MG63 (cell line): ENCODE measurements at regions not wholly inside any gene's neighbourhood (a gene's known extent, or its start where the extent isn't known, plus 50 kb on each side); places are given as distances from the start of the nearest gene placed in this dataset.

Experiments used
- DNase-seq: peaks from one replicate; pipeline ENCODE4 v3.0.0-alpha.2; 2020
- H3K27me3 ChIP-seq: fragments of 250-450 bp; sonication (Bioruptor Pico); 2 replicates; pipeline ENCODE4 v1.5.1; 2020; ENCODE audit warnings: mild to moderate bottlenecking, moderate library complexity
- H3K36me3 ChIP-seq: fragments of 250-450 bp; sonication (Bioruptor Pico); 2 replicates; pipeline ENCODE4 v1.5.1; 2020; ENCODE audit warnings: mild to moderate bottlenecking, moderate library complexity
- H3K4me3 ChIP-seq: fragments of 250-450 bp; sonication (Bioruptor Pico); 2 replicates; pipeline ENCODE4 v1.5.1; 2020; ENCODE audit warnings: mild to moderate bottlenecking, moderate library complexity
- H3K9me3 ChIP-seq: fragments of 250-450 bp; sonication (Bioruptor Pico); 2 replicates; pipeline ENCODE4 v1.5.1; 2020; ENCODE audit warnings: mild to moderate bottlenecking, moderate library complexity

- Histone ChIP-seq H3K36me3 (no peaks in the 10 kb centered on the region), H3K27me3 (no peaks in the 10 kb centered on the region), H3K4me3 (no peak overlapping the region), H3K9me3 (no peaks in the 10 kb centered on the region)
- no peak for DNase-seq
Measured at GRCh38 chr2:129779783-129780182, 199.7 kb upstream of the RAB6C start.

- no peak for DNase-seq
- Histone ChIP-seq H3K27me3 (no peaks in the 10 kb centered on the region), H3K4me3 (no peak overlapping the region), H3K9me3 (no peaks in the 10 kb centered on the region), H3K36me3 (no peaks in the 10 kb centered on the region)
Measured at GRCh38 chr2:129780316-129781270, 198.9 kb upstream of the RAB6C start.

GRCh38 chr2:129781749-129782632 lies 197.5 kb upstream of the RAB6C start:
- Histone ChIP-seq H3K27me3 (no peaks in the 10 kb centered on the region), H3K4me3 (no peak overlapping the region), H3K9me3 (no peaks in the 10 kb centered on the region), H3K36me3 (no peaks in the 10 kb centered on the region)
- no peak for DNase-seq

GRCh38 chr2:129782633-129782990 lies 196.9 kb upstream of the RAB6C start:
- Histone ChIP-seq H3K36me3 (no peaks in the 10 kb centered on the region), H3K27me3 (no peaks in the 10 kb centered on the region), H3K9me3 (no peaks in the 10 kb centered on the region), H3K4me3 (no peak overlapping the region)
- DNase-seq = no peak

- no peak overlapping the region for H3K4me3 ChIP-seq
- no peak for DNase-seq
- H3K27me3 ChIP-seq = no peaks in the 10 kb centered on the region
- no peaks in the 10 kb centered on the region for H3K36me3 ChIP-seq
- no peaks in the 10 kb centered on the region for H3K9me3 ChIP-seq
Measured at GRCh38 chr2:129784486-129784885, 195.0 kb upstream of the RAB6C start.

GRCh38 chr2:129791712-129792111 lies 187.8 kb upstream of the RAB6C start:
- Histone ChIP-seq H3K9me3 (no peaks in the 10 kb centered on the region), H3K4me3 (no peak overlapping the region), H3K36me3 (no peaks in the 10 kb centered on the region), H3K27me3 (no peaks in the 10 kb centered on the region)
- DNase-seq = no peak

- H3K27me3 ChIP-seq = no peaks in the 10 kb centered on the region
Measured at GRCh38 chr2:129793431-129793902, 186.0 kb upstream of the RAB6C start.

GRCh38 chr2:129794116-129794515 lies 185.3 kb upstream of the RAB6C start:
- no peak for DNase-seq
- H3K4me3 ChIP-seq = no peak overlapping the region
- no peaks in the 10 kb centered on the region for H3K36me3 ChIP-seq
- no peaks in the 10 kb centered on the region for H3K9me3 ChIP-seq
- H3K27me3 ChIP-seq = no peaks in the 10 kb centered on the region

More at GRCh38 chr2:129793431-129793902, 186.0 kb upstream of the RAB6C start:
- DNase-seq = no peak
- no peak overlapping the region for H3K4me3 ChIP-seq
- no peaks in the 10 kb centered on the region for H3K36me3 ChIP-seq
- H3K9me3 ChIP-seq = no peaks in the 10 kb centered on the region

- no peak for DNase-seq
- H3K27me3 ChIP-seq = no peaks in the 10 kb centered on the region
- H3K9me3 ChIP-seq = no peaks in the 10 kb centered on the region
- H3K4me3 ChIP-seq = no peak overlapping the region
- no peaks in the 10 kb centered on the region for H3K36me3 ChIP-seq
Measured at GRCh38 chr2:129794540-129794939, 184.9 kb upstream of the RAB6C start.

- no peak overlapping the region for H3K4me3 ChIP-seq
- H3K36me3 ChIP-seq = no peaks in the 10 kb centered on the region
- no peaks in the 10 kb centered on the region for H3K9me3 ChIP-seq
- no peak for DNase-seq
- no peaks in the 10 kb centered on the region for H3K27me3 ChIP-seq
Measured at GRCh38 chr2:129796225-129796624, 183.2 kb upstream of the RAB6C start.

- Histone ChIP-seq H3K9me3 (no peaks in the 10 kb centered on the region), H3K36me3 (no peaks in the 10 kb centered on the region), H3K4me3 (no peak overlapping the region), H3K27me3 (no peaks in the 10 kb centered on the region)
- DNase-seq = no peak
Measured at GRCh38 chr2:129796801-129797488, 182.5 kb upstream of the RAB6C start.

GRCh38 chr2:129797489-129798300 lies 181.8 kb upstream of the RAB6C start:
- no peak for DNase-seq
- Histone ChIP-seq H3K36me3 (no peaks in the 10 kb centered on the region), H3K9me3 (no peaks in the 10 kb centered on the region), H3K4me3 (no peak overlapping the region), H3K27me3 (no peaks in the 10 kb centered on the region)

GRCh38 chr2:129798301-129798581 lies 181.2 kb upstream of the RAB6C start:
- no peaks in the 10 kb centered on the region for H3K36me3 ChIP-seq
- no peak for DNase-seq
- no peaks in the 10 kb centered on the region for H3K27me3 ChIP-seq
- no peak overlapping the region for H3K4me3 ChIP-seq
- H3K9me3 ChIP-seq = no peaks in the 10 kb centered on the region

GRCh38 chr2:129798626-129799025 lies 180.8 kb upstream of the RAB6C start:
- Histone ChIP-seq H3K36me3 (no peaks in the 10 kb centered on the region), H3K4me3 (no peak overlapping the region), H3K9me3 (no peaks in the 10 kb centered on the region), H3K27me3 (no peaks in the 10 kb centered on the region)
- no peak for DNase-seq

GRCh38 chr2:129799036-129799958 lies 180.2 kb upstream of the RAB6C start:
- H3K36me3 ChIP-seq = no peaks in the 10 kb centered on the region
- no peak overlapping the region for H3K4me3 ChIP-seq
- no peak for DNase-seq
- no peaks in the 10 kb centered on the region for H3K9me3 ChIP-seq
- H3K27me3 ChIP-seq = no peaks in the 10 kb centered on the region
